ENCODE measurements at regions not wholly inside any gene's neighbourhood (a gene's known extent, or its start where the extent isn't known, plus 50 kb on each side); places are given as distances from the start of the nearest gene placed in this dataset.
A peak's percentile ranks its signal among the peaks of the same experiment; 100 is the strongest.

DNA sequence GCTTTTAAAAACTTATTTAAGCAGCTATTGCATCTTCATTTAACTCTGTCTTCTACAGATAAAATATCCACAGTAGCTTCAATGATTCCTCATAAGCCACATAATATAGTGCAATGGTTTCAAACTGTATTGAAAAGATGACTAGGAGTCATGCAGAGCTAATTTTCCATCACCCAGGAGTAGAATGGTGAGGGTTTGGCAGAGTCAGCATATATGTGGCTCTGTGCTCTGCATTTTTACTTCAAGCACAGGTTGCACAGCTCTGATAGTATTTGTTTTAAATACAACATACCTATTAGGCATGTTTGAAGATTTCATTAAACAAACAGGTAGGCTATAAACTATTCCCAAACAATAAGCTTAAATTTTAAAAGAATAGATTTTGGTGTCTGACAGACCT is 731.9 kb upstream of the VRK2 start:
- in situ Hi-C loops (cut with HindIII; ENCODE audit: low pct_unique_long_range_greater_than_20kb, low sequenced_read_pairs), result no loop called here
- TF ChIP-seq JUND (IDR thresholded peaks at IDR 0.05; ENCODE audit: low read depth), result no peak
- no peak for DNase-seq (ENCODE audit: low read depth in 1 of 2, low spot score in 1 of 2)

GRCh38 chr2:57330447-57330846 is 716.2 kb upstream of the VRK2 start:
- 0 out of 2 replicates have a peak, but pooled peaks have one; percentile 34 for TF ChIP-seq JUND (IDR thresholded peaks at IDR 0.05; ENCODE audit: low read depth)
- peak in 1 of 2 experiments; percentile 46 for DNase-seq (ENCODE audit: low read depth in 1 of 2, low spot score in 1 of 2)
- in situ Hi-C loops (cut with HindIII; ENCODE audit: low pct_unique_long_range_greater_than_20kb, low sequenced_read_pairs), result no loop called here

DNA sequence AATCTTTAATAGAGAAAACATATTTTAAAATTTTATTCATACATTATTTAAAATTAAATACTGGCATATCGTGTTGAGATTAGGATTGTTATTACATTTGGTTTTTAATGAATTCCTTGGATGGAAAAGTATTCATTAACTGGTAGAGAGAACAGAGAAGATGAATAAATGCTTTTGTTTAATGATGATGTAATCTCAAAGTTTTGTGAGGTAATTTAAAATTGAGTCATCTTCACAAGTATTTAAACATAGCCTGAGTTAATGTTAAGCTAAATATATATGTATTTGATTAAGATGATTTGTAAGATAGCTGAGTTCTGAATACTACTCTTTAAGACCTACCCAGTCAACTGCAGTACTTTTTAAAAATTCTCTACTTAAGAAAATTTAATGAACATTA is 713.4 kb upstream of the VRK2 start:
- in situ Hi-C loops (cut with HindIII; ENCODE audit: low pct_unique_long_range_greater_than_20kb, low sequenced_read_pairs), result no loop called here
- TF ChIP-seq JUND (IDR thresholded peaks at IDR 0.05; ENCODE audit: low read depth), result no peak
- no peak for DNase-seq (ENCODE audit: low read depth in 1 of 2, low spot score in 1 of 2)

DNA sequence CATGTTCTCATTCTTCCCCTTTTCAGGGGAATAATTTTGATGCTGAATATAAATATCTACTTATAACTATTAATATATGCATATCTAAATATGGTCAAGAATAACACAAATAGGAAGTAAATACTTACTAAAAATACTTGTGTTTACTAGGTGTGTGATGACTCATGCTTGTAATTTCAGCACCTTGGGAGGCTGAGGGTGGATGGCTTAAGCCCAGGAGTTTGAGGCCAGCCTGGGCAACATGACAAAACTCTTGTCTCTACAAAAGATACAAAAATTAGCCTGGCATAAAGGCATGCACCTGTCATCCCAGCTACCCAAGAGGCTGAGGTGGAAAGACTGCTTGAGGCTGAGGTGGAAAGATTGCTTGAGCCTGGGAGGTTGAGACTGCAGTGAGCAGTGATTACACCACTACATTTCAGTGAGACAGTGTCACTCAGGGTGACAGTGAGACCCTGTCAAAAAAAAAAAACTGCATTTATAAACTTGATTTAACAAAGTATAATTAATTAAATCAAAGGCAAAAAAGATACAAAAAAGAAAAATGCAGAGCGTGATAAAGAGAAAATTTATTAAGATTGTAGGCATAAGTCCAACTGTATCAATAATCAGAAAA is 703.1 kb upstream of the VRK2 start:
- peak in 1 of 2 experiments; percentile 7 for DNase-seq (ENCODE audit: low read depth in 1 of 2, low spot score in 1 of 2)
- TF ChIP-seq JUND (IDR thresholded peaks at IDR 0.05; ENCODE audit: low read depth), result no peak
- in situ Hi-C loops (cut with HindIII; ENCODE audit: low pct_unique_long_range_greater_than_20kb, low sequenced_read_pairs), result no loop called here

- TF ChIP-seq JUND (IDR thresholded peaks at IDR 0.05; ENCODE audit: low read depth), result no peak
- in situ Hi-C loops (cut with HindIII; ENCODE audit: low pct_unique_long_range_greater_than_20kb, low sequenced_read_pairs), result no loop called here
- DNase-seq (ENCODE audit: low read depth in 1 of 2, low spot score in 1 of 2), result no peak
These were observed 678.4 kb upstream of the VRK2 start for GRCh38 chr2:57368190-57368589.

DNA sequence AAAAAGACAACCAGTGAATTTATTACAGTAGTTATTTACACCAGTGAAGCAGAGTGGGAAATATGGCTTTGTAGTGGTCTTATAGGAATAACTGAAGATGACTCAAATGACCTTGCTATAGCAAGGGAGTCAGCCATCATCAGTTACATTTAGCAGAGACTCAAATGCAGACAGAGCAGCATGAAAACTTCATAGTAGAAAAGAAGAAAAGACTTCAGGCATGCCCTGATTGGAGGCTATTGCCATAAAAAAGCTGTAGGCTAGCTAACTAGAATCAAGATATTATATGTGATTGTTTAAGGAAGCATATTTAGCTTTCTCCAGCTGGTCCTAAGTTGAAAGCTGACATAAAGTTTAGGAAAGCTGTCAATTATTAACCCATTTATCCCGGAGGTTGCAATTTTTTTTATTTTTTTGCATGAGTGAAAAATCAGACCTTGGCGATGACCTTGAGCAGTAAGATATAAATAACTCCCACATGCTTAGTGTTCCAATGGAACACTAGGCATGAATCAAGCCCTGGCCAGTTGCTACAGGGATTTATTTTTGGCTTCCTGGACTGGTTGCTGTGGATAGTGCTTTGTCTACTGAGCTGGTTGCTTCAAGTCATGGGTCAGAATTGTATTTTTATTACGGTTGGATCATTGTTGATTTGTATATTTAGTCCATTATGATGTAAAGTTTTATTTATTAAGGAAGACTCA is 675.6 kb upstream of the VRK2 start:
- in situ Hi-C loops (cut with HindIII; ENCODE audit: low pct_unique_long_range_greater_than_20kb, low sequenced_read_pairs), result no loop called here
- DNase-seq (ENCODE audit: low read depth in 1 of 2, low spot score in 1 of 2), result no peak
- TF ChIP-seq JUND (IDR thresholded peaks at IDR 0.05; ENCODE audit: low read depth), result no peak

- in situ Hi-C loops (cut with HindIII; ENCODE audit: low pct_unique_long_range_greater_than_20kb, low sequenced_read_pairs), result no loop called here
- no peak for TF ChIP-seq JUND (IDR thresholded peaks at IDR 0.05; ENCODE audit: low read depth)
- no peak for DNase-seq (ENCODE audit: low read depth in 1 of 2, low spot score in 1 of 2)
These were observed 674.2 kb upstream of the VRK2 start for GRCh38 chr2:57372237-57372984.

- no peak for DNase-seq (ENCODE audit: low read depth in 1 of 2, low spot score in 1 of 2)
- in situ Hi-C loops (cut with HindIII; ENCODE audit: low pct_unique_long_range_greater_than_20kb, low sequenced_read_pairs), result no loop called here
- no peak for TF ChIP-seq JUND (IDR thresholded peaks at IDR 0.05; ENCODE audit: low read depth)
These were observed 673.1 kb upstream of the VRK2 start for GRCh38 chr2:57373530-57373929.

GRCh38 chr2:57376985-57377384 is 669.6 kb upstream of the VRK2 start:
- no peak for TF ChIP-seq JUND (IDR thresholded peaks at IDR 0.05; ENCODE audit: low read depth)
- in situ Hi-C loops (cut with HindIII; ENCODE audit: low pct_unique_long_range_greater_than_20kb, low sequenced_read_pairs), result no loop called here
- peak in 1 of 2 experiments; percentile 43 for DNase-seq (ENCODE audit: low read depth in 1 of 2, low spot score in 1 of 2)

DNA sequence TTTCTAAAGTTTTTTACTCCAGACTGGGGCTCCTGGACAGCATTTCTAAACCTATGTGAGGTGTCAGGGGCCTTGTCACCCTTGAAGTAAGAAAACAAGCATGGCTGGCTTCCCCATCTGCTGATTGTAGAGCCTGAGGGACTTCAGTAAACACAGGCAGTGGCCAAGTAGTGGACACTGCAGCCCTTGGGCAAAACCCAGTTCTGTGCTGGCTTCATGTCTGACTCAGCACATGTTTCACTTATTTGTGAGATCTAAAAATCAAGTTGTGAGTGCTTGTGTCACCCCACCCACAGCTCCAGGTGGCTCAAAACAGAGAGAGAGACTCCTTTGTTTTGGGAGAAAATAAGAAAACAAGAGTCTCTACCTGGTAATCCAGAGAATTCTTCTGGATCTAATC is 660.3 kb upstream of the VRK2 start:
- in situ Hi-C loops (cut with HindIII; ENCODE audit: low pct_unique_long_range_greater_than_20kb, low sequenced_read_pairs), result no loop called here
- no peak for DNase-seq (ENCODE audit: low read depth in 1 of 2, low spot score in 1 of 2)
- no peak for TF ChIP-seq JUND (IDR thresholded peaks at IDR 0.05; ENCODE audit: low read depth)

DNA sequence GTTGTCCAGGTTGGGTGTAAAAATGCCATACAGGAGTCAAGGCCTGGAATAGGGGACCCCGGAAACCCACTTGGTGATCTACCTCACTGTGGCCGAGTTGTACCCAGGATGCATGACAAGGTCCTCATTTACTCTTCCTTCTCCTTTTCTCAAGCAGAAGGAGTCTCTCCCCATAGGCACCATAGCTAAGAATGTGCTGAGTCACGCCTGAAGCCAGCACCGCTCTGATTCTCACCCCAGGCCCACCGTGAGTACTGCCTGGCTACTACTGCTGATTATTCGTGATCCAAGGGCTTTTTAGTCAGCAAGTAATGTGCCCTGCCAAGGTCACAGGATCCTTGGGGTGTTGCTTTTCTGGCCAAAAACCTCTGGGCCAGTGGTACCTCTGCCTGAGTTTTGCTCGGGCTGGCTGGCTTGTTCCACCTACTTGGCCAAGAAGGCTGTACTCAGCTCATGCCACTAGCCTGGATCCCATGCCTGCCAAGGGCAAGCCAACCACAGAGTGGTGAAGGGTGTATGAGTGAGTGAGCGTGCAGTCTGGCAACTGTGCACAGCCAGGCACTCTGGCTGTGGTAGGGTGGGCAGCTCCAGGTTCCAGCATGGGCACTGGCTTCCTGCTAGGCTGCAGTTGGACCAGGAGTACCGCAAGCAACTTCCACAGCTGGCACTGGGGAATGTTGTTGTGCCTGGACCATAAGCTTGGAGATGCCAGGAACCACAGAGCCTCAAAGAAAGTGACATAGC is 650.1 kb upstream of the VRK2 start:
- no peak for DNase-seq (ENCODE audit: low read depth in 1 of 2, low spot score in 1 of 2)
- no peak for TF ChIP-seq JUND (IDR thresholded peaks at IDR 0.05; ENCODE audit: low read depth)
- in situ Hi-C loops (cut with HindIII; ENCODE audit: low pct_unique_long_range_greater_than_20kb, low sequenced_read_pairs), result no loop called here

DNA sequence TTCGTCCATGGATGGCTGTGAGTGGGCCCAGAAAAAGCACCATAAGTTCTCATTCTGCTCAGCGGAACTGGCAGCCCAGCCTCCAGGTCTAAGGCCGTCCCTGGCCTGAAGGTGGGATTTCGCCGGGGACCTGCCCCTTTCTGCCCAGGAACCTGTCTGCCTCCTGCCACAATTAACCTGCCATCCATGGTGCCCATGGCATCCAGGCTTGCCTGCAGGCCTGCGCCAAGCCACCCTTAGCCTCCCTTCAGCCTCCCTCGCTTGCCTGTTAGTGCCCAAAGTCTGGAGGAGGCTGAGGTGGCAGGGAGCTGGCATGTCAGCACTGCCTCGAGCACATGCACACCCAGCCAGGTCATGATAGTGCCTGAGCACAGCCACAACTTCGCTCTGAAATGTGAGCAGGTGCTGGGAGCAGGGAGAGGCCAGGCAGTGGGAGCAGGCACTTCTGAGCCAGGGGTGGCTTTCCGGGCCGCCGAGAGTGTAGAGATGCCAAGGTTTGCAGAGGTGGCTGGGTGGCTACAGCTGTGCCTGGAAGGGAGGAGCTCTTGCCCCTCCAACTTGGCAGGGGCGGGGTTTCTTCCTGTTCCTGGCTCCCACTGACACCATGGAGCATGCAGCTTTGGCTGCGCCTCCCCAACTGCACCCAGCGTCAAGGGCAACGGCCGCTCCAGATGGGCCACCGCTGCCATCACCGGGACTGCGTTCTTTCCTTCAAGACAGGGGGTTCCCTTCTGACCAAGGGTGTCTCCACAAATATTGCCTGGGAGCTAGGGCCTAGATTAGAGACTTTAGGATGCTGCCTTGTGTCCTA is 648.9 kb upstream of the VRK2 start:
- no peak for DNase-seq (ENCODE audit: low read depth in 1 of 2, low spot score in 1 of 2)
- in situ Hi-C loops (cut with HindIII; ENCODE audit: low pct_unique_long_range_greater_than_20kb, low sequenced_read_pairs), result no loop called here
- no peak for TF ChIP-seq JUND (IDR thresholded peaks at IDR 0.05; ENCODE audit: low read depth)

All from T47D (cell line).